VCaP (cell line): ENCODE measurements at regions not wholly inside any gene's neighbourhood (a gene's known extent, or its start where the extent isn't known, plus 50 kb on each side); places are given as distances from the start of the nearest gene placed in this dataset.

Source experiments
- H3K27ac ChIP-seq: fragments of 450-650 bp; 2 replicates; pipeline ENCODE4 v1.5.1; 2017
- TF ChIP-seq, protein P1 (sequence below): fragments of 450-650 bp; conservative IDR thresholded peaks from 2 replicates; pipeline ENCODE4 v1.5.1; 2017; ENCODE audit warnings: mild to moderate bottlenecking, moderate library complexity

DNA sequence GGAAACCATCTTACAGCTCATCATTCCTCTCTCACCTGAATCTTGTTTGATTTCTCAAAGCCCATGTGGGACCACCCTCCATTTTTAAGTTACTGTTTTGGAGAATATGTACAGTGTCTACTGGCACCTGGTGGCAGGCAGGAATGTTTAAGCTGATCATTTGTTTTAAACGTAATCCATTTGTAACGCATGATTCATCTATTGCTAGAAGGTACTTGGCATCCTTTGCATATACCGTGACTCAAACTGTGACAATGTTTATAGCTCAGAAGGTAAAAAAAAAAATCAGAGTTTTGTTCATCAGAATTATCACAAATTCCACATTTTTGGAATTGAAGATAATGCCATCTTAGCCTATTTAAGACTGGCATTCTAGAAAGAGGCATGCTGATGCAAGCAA is 1007.5 kb upstream of the EEF2KMT start:
- TF ChIP-seq, protein P1, sequence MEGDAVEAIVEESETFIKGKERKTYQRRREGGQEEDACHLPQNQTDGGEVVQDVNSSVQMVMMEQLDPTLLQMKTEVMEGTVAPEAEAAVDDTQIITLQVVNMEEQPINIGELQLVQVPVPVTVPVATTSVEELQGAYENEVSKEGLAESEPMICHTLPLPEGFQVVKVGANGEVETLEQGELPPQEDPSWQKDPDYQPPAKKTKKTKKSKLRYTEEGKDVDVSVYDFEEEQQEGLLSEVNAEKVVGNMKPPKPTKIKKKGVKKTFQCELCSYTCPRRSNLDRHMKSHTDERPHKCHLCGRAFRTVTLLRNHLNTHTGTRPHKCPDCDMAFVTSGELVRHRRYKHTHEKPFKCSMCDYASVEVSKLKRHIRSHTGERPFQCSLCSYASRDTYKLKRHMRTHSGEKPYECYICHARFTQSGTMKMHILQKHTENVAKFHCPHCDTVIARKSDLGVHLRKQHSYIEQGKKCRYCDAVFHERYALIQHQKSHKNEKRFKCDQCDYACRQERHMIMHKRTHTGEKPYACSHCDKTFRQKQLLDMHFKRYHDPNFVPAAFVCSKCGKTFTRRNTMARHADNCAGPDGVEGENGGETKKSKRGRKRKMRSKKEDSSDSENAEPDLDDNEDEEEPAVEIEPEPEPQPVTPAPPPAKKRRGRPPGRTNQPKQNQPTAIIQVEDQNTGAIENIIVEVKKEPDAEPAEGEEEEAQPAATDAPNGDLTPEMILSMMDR, result no peak

DNA sequence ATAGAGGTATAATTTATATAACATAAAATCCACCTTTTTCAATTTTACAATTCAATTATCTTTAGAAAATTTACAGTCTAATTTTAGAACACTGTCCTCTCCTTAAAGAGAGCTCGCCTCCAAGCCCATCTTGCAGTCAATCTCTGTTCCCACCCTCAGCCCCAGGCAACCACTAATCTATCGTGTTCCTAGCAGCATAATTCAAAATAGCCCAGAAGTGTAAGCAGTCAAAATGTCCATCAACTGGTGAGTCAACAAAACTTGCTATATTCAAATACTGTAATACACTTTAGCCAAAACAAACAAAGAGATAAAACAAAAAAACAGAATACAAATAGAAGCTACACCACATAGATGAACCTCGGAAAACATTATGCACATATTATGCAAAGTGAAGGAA is 1006.8 kb upstream of the EEF2KMT start:
- TF ChIP-seq, protein P1, result no peak
- H3K27ac ChIP-seq, result no peak overlapping the region

More for the DNA sequence above, 1007.5 kb upstream of the EEF2KMT start:
- no peak overlapping the region for H3K27ac ChIP-seq

DNA sequence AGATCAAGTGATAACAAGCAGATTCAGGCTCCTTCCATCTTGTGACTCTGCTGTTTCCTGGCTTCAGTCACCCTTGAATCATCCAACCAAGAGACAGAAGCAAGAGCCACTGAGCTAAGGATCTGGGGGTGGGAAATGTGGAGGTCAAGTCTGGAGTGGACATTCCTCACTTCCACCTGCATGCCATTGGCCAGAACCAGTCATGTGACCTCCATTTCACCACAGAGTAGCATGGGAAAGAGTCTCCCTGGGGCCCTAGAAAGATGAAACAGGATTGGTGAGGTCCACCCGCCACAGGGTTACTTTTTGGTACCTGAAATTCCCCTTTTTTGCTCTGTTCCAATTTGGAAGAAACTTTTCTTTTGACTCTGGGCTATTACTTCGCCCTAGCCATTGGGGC is 1006.0 kb upstream of the EEF2KMT start:
- H3K27ac ChIP-seq, result no peak overlapping the region
- TF ChIP-seq, protein P1, result no peak

DNA sequence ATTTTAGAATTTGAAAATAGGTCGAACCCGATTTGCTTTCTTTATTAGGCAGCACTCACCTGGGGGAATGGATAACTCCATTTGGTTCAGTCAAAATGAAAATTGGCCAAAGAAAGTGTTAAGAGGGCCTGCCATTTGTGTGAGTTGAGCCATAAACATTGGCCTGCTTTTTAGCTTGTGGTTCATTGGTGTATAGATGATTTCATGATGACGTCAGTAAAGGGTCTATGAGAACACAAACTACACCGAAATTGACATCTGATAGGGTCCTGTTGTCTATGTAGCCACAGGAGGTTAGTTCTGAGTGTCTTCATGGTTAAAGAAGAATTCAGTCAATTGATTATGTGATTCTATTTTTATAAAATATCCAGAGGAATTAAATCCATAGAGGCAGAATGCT is 1001.5 kb upstream of the EEF2KMT start:
- TF ChIP-seq, protein P1, result no peak
- H3K27ac ChIP-seq, result no peak overlapping the region

DNA sequence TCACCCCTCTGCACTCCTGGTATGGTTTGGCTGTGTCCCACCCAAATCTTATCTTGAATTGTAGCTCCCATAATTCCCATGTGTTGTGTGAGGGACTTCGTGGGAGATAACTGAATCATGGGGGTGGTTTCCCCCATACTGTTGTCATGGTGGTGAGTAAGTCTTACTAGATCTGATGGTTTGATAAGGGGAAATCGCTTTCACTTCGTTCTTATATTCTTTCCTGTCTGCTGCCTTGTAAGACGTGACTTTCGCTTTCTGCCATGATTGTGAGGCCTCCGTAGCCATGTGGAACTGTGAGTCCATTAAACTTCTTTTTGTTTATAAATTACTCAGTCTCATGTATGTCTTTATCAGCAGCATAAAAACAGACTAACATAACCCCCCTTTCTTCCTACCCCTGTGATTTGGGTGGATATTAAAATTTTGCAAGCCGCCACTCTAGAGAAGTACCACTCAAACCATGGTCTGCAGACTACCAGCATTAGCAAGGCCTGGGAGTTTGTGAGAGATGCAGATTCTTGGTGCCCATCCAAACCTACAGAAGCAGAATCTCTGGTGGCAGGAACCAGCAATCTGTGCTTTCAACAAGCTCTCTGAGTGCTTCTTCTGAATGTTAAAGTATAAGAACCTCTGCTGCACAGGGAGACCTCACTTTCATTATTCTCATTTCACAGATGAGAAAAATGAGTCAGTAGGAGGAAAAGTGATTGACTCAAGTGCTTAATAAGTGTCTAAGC is 999.5 kb upstream of the EEF2KMT start:
- TF ChIP-seq, protein P1, result no peak
- H3K27ac ChIP-seq, result no peak overlapping the region

DNA sequence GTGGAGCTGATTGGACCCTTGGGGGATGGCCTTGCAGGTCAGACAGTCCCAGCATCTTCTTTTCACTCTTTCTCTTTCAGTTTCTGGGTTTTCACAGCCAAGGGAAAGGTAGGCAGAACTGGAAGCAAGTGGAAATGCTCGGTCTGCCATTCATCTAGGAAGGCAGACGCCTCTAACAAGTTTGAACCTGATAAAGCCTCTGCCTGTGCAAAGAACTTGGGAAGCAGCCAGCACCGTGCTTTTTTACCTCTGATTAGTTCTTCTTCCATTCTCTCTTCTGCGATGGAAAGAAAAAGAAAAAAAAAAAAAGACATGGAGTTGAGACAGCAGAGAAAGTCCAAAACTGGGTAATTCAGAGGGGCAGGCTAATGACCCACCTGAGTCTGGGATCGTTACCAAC is 997.8 kb upstream of the EEF2KMT start:
- TF ChIP-seq, protein P1, result no peak
- no peak overlapping the region for H3K27ac ChIP-seq

DNA sequence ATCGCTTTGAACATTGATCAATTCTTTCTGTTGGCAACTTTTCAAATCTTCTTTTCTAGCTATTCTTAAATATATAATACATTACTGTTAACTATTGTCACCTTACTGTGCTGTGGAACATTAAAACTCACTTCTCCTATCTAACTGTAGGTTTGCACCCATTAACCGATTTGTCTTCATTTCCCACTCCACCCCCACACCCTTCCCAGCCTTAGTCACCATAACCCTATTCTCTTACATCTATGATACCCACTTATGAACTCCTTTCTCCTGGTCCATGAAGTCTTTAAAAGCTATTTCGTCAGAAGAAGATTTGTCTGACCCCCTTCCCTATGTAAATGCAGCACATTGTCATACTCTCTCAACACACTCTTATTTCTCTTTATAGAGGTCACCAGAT is 993.4 kb upstream of the EEF2KMT start:
- TF ChIP-seq, protein P1, result no peak
- H3K27ac ChIP-seq, result no peak overlapping the region
